Upper lobe of left lung (tissue), 4 donors: ENCODE measurements at regions not wholly inside any gene's neighbourhood (a gene's known extent, or its start where the extent isn't known, plus 50 kb on each side); places are given as distances from the start of the nearest gene placed in this dataset.
"Not testable (repeated sequence)": the region's sequence is repeated elsewhere in the genome, so short reads cannot be mapped to it uniquely, and the experiment has no call there.

Experiments
- EP300 ChIP-seq, 4 donors: sonication (generic); formaldehyde crosslinking; IDR thresholded peaks; one replicate each; pipeline ENCODE4 v1.5.1; 2017; ENCODE audit warnings: antibody characterized with exemption in 4 of 4, control low read depth in 2 of 4
- POLR2A ChIP-seq, 4 donors: fragments of 450-650 bp; IDR thresholded peaks; one replicate each; pipeline ENCODE4 v1.5.1; 2016 to 2017; ENCODE audit warnings: antibody characterized with exemption in 4 of 4, mild to moderate bottlenecking in 2 of 4
- POLR2AphosphoS5 ChIP-seq, 2 donors: sonication (generic); formaldehyde crosslinking; IDR thresholded peaks; one replicate each; pipeline ENCODE4 v1.5.1; 2017; ENCODE audit warnings: antibody characterized with exemption in 2 of 2
- TF ChIP-seq, protein P1 (sequence below), 6 experiments: fragments of 450-650 bp in 4 of 6; fragments of 200-600 bp in 2 of 6; sonication (generic) in 2 of 6; IDR thresholded peaks; one replicate each; pipeline ENCODE4 v1.5.1; 2016 to 2019; ENCODE audit warnings: antibody characterized with exemption in 6 of 6

DNA sequence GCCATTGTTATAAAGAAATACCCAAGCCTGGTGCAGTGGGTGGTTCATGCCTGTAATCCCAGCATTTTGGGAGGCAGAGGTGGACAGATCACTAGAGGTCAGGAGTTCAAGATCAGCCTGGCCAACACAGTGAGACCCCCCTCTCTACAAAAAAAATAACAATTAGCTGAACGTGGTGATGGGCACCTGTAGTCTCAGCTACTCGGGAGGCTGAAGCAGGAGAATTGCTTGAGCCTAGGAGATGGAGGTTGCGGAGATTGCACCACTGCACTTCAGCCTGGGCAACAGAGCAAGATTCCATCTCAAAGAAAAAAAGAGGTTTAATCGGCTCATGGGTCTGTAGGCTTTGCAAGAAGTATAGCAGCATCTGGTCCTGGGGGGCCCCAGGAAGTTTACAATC lies 284.0 kb downstream of the RASEF start:
- TF ChIP-seq, protein P1, sequence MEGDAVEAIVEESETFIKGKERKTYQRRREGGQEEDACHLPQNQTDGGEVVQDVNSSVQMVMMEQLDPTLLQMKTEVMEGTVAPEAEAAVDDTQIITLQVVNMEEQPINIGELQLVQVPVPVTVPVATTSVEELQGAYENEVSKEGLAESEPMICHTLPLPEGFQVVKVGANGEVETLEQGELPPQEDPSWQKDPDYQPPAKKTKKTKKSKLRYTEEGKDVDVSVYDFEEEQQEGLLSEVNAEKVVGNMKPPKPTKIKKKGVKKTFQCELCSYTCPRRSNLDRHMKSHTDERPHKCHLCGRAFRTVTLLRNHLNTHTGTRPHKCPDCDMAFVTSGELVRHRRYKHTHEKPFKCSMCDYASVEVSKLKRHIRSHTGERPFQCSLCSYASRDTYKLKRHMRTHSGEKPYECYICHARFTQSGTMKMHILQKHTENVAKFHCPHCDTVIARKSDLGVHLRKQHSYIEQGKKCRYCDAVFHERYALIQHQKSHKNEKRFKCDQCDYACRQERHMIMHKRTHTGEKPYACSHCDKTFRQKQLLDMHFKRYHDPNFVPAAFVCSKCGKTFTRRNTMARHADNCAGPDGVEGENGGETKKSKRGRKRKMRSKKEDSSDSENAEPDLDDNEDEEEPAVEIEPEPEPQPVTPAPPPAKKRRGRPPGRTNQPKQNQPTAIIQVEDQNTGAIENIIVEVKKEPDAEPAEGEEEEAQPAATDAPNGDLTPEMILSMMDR (IDR thresholded peaks at IDR 0.05) = not testable (repeated sequence)
- TF ChIP-seq POLR2AphosphoS5, POLR2A, EP300 (IDR thresholded peaks at IDR 0.05): not testable (repeated sequence)
